HG03066 (cell line): ENCODE measurements at regions not wholly inside any gene's neighbourhood (a gene's known extent, or its start where the extent isn't known, plus 50 kb on each side); places are given as distances from the start of the nearest gene placed in this dataset.
"Not testable (repeated sequence)": the region's sequence is repeated elsewhere in the genome, so short reads cannot be mapped to it uniquely, and the experiment has no call there.

Experiments used
- ATAC-seq: cut with Tn5 transposase; IDR thresholded peaks from one replicate; pipeline ENCODE4 v1.9.1; 2021; ENCODE audit warnings: low read depth; ENCODE audit not compliant: unreplicated experiment

DNA sequence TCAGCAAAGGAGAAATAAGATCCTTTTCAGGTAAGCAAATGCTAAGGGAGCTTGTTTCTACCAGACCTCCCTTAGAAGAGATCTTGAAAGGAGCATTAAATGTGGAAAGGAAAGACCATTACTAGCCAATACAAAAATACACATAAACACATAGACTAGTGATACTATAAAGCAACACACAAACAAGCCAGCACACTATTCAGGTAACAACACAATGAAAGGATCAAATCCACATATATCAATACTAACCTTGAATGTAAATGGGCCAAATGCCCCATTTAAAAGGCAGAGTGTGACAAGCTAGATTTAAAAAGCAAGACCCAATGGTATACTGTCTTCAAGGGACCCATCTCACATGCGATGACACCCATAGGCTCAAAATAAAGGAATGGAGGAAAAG lies 317.6 kb downstream of the TBL1XR1 start:
- ATAC-seq: no peak

DNA sequence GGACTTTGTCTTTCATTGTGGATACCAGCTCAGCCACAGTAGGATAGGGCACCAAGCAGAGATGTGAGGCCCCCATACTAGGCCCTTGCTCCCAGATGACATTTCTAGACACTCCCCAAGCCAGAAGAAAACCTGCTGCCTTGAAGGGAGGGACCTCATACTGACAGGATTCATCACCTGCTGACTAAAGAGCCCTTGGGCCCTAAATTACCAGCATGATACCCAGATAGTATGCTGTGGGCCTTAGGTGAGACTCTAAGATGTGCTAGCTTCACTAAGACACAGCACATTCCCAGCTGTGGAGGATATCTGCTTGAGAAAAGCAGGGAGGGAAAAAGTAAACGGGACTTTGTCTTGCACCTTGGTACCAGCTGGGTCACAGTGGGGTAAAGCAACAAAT lies 324.0 kb downstream of the TBL1XR1 start:
- ATAC-seq: no peak

DNA sequence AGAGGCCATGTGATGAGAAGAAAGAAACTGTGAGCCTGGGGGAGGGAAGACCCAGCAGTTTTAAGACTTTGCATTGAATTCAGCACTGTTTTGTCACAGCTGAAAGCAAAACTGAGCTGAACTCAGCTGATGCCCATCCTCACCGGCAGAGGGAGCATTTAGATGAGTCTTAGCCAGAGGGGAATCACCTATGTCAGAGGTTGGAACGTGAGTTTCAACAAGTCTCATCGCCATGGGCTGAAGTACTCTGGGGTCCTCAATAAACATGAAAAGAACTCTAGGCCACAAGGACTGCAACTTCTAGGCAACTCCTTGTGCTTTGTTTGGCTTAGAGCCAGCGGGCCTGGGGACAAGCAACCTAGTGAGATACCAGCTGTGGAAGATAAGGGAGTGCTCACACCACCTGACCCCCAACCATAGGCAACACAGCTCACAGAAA lies 324.5 kb downstream of the TBL1XR1 start:
- peak; percentile 92 for ATAC-seq

DNA sequence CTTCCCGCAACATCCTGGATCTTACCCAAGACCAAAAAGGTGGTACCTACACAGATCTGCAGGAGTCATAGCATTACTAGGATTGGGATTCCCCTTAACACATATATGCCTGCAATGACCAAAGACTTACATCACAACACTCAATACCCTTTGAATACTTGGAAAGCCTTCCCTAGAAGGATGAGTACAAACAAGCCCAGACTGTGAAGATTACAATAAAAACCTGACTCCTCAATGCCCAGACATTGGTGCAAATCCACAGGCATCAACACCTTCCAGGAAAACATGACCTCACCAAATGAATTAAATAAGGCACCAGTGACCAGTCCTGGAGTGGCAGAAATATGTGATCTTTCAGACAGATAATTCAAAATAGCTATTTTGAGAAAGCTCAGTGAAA lies 326.8 kb downstream of the TBL1XR1 start:
- no peak for ATAC-seq

DNA sequence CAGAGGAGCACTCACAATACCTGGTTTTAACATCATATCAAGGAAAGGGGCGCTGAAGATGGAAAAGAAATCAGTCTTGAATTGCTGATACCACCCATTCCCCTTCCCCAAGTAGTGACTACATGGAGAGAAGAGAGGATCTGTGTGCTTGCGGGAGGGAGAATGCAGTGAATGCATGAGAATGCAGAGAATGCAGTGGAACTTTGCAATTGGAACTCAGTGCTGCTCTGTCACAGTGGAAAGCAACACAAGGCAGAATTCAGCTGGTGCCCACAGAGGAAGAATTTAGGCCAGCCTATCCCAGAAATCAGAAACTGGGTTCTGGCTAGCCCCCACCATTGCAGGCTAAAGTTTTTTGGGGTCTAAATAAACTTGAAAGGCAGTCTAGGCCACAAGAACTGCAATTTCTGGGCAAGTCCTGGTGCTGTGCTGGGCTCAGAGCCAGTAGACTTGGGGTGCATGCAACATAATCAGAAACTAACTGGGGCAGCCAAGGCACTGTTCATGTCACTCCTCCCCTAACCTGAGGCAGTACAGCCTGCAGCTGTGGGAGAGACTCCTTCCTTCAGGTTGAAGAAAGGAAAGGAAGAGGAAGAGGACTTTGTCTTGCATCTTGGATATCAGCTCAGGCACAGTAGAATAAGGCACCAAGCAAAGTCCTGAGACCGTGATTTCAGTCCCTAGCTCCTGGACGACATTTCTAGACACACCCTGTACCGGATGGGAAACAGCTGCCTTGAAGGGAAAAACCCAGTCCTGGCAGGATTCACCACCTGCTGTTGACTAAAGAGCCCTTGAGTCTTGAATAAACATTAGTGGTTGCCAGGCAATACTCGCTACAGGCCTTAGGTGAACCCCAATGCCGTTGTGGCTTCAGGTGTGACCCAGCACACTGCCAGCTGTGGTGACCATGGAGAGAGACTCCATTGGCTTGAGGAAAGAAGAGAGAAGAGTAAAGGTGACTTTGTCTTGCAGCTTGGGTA lies 329.3 kb downstream of the TBL1XR1 start:
- ATAC-seq: no peak

DNA sequence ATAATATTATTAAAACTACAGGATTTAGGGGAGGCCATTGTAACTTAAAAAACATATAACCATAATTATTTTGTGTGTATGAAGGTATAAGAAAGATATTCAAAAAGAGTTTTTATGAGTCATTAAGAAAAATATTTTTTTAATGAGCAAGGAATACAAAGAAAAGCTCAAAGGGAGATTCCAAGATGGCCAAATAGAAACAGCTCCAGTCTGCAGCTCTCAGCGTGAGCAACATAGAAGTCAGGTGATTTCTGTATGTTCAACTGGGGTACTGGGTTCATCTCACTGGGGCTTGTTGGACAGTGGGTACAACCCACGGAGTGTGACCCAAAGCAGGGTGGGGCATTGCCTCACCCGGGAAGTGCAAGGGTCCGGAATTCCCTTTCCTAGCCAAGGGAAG lies 336.1 kb downstream of the TBL1XR1 start:
- ATAC-seq: no peak

DNA sequence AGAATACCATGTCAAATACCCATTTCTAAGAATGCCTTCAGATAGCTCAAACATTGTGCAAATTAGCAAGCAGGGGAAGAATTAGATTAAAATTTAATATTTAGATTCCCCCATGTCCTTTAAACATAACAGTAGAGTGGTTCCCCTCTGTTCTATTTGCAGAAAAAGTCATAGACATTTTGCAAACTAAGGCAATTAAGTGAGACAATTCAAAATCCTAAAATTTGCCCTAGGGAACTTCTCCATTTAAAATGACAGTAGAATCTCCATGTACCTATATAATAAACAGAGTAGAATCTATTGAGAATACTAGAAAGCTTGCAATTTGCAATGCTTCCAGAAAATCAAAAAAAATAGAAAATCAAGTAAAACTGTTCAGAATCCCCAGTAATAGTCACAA lies 340.6 kb downstream of the TBL1XR1 start:
- no peak for ATAC-seq

DNA sequence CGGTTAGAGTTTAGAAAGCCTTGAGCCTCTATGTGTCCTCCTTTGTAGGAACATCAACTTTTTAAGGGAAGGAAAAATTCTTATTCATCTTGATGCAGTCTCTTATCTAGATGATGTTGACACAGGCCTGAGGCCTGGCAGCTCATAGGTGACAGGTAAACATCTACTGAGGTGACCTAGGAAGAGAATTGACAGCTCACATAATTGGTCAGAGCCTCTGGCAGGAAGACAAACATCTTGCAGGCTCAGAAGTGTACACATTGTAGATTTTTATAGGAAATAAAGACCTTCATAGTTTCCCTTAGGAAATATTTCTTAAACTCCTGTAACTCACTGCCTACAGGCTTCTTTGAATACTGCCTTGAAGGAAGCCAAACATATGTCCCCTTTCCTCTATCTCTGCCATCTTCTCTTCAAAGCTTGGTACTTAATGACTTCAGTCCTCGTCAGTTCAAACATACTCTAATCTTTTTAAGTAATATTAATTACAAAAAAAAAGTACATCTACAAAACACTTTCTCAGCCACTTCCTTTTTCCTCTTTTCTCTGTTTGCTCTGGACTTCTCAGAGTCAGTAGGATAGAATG lies 341.3 kb downstream of the TBL1XR1 start:
- no peak for ATAC-seq

DNA sequence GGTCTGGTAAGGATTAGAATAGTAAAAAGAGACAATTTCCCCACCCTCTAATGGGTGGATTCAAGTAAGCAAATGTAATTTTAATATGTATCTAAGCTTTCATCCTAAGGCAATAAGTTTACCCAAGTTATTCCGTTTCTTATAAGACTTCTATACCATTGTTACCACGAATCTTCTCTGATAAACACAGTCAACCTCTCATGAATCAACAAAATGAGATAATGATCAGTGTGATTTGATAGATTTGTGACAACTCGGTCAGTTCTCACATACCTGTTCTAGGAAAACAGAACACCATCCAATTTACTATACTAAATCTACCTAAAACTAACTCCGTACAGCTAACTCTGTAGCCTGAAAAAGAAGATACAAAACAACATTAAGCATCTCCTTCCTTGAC lies 342.1 kb downstream of the TBL1XR1 start:
- no peak for ATAC-seq

DNA sequence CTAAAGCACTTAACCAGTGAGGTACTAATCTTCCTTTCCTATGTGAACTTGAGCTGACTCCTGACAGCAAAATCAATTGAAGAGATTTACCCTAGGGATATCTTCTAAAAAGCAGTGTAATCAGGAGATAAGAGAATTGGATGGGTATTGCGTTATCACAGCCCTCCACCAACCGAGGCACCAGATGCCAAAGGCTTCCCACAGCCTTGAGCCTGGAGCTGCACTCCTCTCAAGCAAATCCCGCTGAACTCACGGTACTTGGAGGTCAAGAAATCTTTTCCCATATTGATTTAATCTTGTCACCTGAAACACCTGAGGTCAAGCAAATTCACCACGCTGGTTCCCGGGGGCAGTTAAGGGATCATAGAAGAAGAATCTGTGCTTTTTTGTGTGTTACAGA lies 346.8 kb downstream of the TBL1XR1 start:
- ATAC-seq: no peak

DNA sequence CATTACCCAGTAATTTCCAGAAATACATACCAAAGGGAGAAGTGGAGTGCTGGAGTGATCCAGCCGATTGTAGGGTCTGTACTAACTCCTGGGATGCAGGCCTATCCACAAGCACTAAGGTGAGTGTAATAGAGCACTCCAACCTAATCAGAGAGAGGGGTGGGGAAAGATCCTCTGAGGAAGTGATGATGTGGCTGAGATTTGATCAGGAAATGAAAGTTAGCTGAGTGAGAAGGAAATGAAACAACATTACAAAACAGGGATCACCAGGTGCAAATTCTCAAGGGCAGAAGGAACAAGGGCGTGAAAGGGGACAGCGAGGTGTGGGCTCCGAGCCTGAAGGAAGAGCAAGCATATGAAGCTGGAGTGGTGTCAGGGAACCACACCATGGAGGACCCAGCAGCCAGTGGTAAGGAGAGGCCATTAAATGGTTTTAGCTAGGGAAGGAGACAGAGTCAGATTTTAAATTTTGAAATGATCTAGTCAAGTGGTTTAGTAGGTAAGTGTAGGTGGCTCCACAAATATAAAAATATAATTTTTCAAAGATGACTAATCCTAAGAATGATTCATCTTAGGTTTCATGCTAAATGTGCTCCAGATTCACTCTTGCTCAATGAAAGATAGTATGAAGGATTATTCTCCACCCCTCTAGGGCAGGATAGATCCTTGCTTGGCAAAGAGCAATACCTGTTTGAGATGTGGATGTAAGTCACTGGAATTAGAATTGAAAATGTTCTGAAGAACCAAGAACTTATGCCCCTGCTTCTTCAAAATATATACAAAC lies 348.7 kb downstream of the TBL1XR1 start:
- no peak for ATAC-seq

DNA sequence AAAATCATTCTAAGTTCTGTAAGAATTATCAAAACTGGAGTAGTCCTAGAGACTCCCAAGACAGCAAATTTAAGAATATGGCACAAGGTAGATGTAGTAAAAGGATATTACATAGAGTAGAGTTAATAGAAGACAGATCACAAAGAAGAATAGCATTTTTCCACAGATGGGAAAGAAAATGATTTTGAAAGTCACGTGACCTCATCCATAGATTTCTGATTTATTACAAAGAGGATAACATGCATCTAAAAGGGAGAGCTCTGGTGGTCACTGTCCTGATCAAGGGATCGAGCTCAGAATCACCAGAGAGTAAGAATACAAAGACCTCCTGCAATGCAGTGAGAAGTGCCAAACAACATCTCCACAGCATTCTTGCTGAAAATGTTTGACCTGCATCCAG lies 354.4 kb downstream of the TBL1XR1 start:
- no peak for ATAC-seq

DNA sequence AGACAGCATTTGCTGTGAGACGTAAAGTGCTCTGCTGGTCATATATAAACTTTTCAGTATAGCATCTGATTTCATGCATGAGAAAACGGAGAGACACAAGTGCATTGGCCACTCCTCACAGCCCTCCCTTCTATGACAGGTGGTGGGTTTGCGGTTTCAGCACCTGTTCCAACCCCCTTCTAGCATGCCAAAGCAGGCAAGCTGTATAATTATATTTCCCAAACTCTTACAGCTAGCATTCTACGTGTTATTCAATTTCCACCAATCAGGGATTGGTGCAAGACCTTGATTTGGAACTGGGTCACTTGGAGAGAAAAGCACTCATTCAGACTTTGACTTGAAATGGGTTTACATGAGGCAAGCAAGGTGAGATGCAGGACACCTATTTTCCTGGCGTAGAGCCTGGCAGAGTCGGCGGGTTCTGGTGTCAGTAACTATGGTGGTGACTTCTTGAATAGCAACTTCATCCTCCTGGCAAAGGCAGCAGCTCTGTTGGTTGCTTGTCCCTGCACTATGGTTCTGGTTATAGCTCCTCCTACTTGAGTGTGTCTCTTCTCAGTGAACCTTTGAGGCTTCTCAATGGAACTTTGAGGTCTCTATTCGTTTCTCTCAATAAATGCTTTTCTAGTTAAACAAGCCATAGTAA lies 356.5 kb downstream of the TBL1XR1 start:
- no peak for ATAC-seq

DNA sequence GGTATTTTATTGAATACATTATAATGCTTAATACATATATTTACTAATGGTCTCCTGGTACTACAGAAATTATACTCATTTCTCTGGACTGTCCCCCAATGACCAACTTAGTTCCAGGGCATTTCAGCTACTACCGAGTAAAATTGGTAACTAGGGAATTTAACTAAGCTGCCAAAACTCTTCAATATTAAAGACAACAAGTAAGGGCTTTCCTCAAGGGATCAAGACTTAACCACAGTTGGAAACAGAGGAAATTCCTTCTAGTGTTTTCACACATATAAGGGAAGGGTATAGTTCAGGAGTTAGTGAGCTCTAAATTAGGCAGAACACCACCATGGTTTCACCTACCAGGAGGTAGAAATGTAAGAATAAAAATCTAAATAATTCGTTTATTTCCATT lies 357.4 kb downstream of the TBL1XR1 start:
- no peak for ATAC-seq

DNA sequence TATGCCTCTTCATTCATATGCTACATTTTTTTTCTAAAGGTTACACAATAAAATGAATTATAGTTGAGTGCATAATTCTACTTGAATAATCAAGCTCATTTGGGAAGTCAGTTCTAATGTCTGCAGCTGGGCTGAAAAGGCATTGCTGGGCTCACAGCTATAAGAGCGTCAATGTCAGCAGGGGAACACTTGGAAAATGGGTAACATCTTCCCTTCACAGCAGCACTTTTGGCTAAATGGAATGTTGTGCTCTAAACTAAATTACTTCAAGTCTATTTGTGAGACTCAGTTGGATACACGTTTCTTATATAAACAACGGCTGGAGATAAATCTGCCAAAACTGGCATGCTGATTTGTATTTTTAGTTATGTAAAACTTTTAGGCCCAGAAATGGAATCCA lies 357.8 kb downstream of the TBL1XR1 start:
- no peak for ATAC-seq

DNA sequence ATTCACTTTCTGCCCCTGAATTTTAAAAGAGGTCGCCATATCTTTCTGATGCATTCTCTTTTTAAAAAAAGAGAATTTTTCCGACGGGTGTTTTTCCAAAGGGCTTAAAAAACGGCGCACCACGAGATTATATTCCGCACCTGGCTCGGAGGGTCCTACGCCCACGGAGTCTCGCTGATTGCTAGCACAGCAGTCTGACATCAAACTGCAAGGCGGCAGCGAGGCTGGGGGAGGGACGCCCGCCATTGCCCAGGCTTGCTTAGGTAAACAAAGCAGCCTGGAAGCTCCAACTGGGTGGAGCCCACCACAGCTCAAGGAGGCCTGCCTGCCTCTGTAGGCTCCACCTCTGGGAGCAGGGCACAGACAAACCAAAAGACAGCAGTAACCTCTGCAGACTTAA lies 370.0 kb downstream of the TBL1XR1 start:
- not testable (repeated sequence) for ATAC-seq

DNA sequence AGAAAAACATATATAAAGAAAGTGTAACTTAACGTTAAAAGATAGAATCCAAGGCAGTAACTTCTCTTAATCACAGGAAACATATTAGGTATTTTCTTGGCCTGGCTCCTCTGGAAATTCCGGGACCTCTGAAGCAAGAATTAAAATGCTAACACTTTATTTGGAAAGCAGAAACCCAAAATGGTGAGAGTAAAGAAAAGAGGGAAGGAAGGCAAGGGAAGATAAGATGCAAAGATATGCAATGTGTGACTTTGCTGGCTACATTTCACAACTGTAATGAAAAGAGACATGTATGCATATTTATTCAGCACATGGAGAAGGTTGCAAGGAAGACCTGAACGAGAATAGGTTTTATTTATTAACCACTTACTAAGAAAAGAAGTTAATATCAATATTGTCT lies 372.5 kb downstream of the TBL1XR1 start:
- no peak for ATAC-seq

DNA sequence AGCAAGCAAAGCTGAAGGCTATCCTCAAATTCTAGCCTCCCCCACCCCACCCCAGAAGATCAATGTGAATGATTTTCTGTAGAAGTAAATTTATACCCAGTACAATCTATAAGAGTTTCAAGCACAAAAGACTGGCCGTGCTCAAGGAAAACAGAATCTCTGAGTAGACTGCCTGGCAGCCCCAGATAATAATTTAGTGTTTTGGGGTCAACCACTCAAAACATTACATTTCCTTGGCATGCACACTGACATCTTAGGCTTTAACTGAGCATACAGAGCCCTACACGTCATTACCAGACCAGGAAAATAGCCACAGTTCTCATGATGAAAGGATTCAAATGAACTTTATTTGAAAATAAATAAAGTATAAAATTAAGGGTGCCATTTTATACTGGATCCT lies 376.5 kb downstream of the TBL1XR1 start:
- no peak for ATAC-seq

DNA sequence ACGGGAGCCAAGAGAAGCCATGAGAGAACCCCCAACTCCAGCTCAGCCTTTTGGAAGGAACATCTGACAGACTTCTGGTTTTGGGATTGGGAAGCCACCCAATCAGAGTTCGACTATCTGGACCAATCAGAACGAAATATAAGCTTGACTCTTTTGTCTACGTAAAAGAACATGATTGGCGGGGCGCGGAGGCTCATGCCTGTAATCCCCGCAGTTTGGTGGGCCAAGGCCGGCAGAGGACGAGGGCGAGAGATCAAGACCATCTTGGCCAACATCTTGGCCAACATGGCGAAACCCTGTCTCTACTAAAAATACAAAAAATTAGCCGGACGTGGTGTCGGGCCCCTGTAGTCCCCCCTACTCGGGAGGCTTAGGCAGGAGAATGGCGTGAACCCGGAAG lies 380.3 kb downstream of the TBL1XR1 start:
- ATAC-seq: no peak

DNA sequence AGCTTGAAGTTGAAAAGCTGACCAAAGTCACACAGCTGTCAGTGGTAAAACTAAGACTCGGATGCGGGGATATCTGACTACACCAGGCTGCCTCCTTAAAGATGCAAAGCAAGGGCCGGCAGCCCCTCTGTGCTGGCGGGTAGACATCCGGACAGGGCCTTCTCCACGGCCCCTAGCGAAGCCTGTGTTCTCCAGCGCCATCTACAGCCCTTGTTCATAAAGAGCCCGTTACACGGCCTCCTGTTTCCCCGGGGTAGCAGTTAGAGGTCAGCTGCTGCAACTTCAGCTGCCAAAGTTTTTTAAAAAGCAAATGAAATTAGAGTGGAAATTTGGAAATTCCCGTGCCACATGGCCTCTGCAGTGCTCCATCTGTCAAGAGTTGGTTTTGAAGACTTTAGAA lies 383.0 kb downstream of the TBL1XR1 start:
- peak; percentile 78 for ATAC-seq

DNA sequence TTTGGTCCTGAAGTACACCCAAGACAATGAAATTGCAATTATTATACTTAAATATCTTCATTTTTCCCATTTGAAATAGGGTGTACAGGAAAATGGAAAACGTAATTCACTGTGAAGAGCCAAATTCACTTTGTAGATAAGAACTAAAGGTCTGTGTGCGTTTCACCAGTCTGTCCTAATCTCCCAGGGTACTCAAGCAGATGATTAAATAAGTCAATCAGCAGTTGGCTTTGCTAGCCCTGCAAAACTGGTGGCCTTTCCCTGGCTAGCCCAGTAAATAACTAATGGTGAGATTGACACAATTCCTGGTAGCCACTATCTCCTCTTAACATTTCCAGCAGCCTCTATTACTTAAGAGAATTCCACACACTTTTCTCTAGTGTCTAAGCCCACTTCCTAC lies 389.3 kb downstream of the TBL1XR1 start:
- ATAC-seq: no peak
